Cardiac muscle cell (in vitro differentiated cells and primary cell): ENCODE measurements at regions not wholly inside any gene's neighbourhood (a gene's known extent, or its start where the extent isn't known, plus 50 kb on each side); places are given as distances from the start of the nearest gene placed in this dataset.
"Not testable (repeated sequence)": the region's sequence is repeated elsewhere in the genome, so short reads cannot be mapped to it uniquely, and the experiment has no call there.

ENCODE experiments used
- DNase-seq, 2 donors: peaks; one replicate each; pipeline versions ENCODE4 v3.0.0 to v3.0.0-alpha.2; 2010 to 2017; ENCODE audit warnings: low read depth in 1 of 2, low spot score in 1 of 2
- H3K27ac ChIP-seq: fragments of 200-600 bp; sonication (generic); 2 replicates; pipeline ENCODE4 v1.5.1; 2016
- H3K27me3 ChIP-seq: fragments of 200-600 bp; sonication (generic); 2 replicates; pipeline ENCODE4 v1.6.0; 2016; ENCODE audit warnings: control low read depth
- H3K36me3 ChIP-seq: fragments of 200-600 bp; sonication (generic); 2 replicates; pipeline ENCODE4 v1.5.1; 2016; ENCODE audit warnings: control low read depth
- H3K4me1 ChIP-seq: fragments of 200-600 bp; sonication (generic); 2 replicates; pipeline ENCODE4 v1.8.1; 2017; ENCODE audit warnings: low read depth, mild to moderate bottlenecking, mixed run types
- H3K4me3 ChIP-seq: fragments of 200-600 bp; sonication (generic); 2 replicates; pipeline ENCODE4 v1.5.1; 2016; ENCODE audit warnings: mild to moderate bottlenecking
- H3K9me3 ChIP-seq: fragments of 200-600 bp; sonication (generic); 2 replicates; pipeline ENCODE4 v1.5.1; 2017; ENCODE audit warnings: low read depth, mild to moderate bottlenecking, control low read depth
- CTCF ChIP-seq: IDR thresholded peaks from 2 replicates; pipeline ENCODE4 v1.5.1; 2012; ENCODE audit warnings: low read depth, mild to moderate bottlenecking, low read length

GRCh38 chr21:23138797-23139196, 2140.6 kb downstream of the NCAM2 start:
- Histone ChIP-seq H3K4me1 (no peaks in the 10 kb centered on the region), H3K27me3 (no peaks in the 10 kb centered on the region), H3K4me3 (no peak overlapping the region), H3K9me3 (no peaks in the 10 kb centered on the region), H3K36me3 (no peaks in the 10 kb centered on the region), H3K27ac (no peak overlapping the region)
- DNase-seq = no peak
- TF ChIP-seq CTCF = no peak

GRCh38 chr21:23152130-23152529, 2153.9 kb downstream of the NCAM2 start:
- no peak for TF ChIP-seq CTCF
- DNase-seq = no peak

GRCh38 chr21:23153842-23154241, 2155.6 kb downstream of the NCAM2 start:
- not testable (repeated sequence) for H3K9me3 ChIP-seq, H3K27me3 ChIP-seq, H3K27ac ChIP-seq, H3K36me3 ChIP-seq, H3K4me3 ChIP-seq, H3K4me1 ChIP-seq, DNase-seq

More at GRCh38 chr21:23152130-23152529, 2153.9 kb downstream of the NCAM2 start:
- Histone ChIP-seq H3K9me3 (peaks cover 3% of the 10 kb centered on the region), H3K4me1 (no peaks in the 10 kb centered on the region), H3K27ac (peak overlapping the region; percentile 12), H3K27me3 (no peaks in the 10 kb centered on the region), H3K36me3 (no peaks in the 10 kb centered on the region), H3K4me3 (no peak overlapping the region)

GRCh38 chr21:23155281-23155680, 2157.1 kb downstream of the NCAM2 start:
- no peak for DNase-seq
- Histone ChIP-seq H3K4me1 (no peaks in the 10 kb centered on the region), H3K27ac (no peak overlapping the region), H3K9me3 (no peaks in the 10 kb centered on the region), H3K27me3 (no peaks in the 10 kb centered on the region), H3K4me3 (no peak overlapping the region), H3K36me3 (no peaks in the 10 kb centered on the region)
- no peak for TF ChIP-seq CTCF

- Histone ChIP-seq H3K27me3 (no peaks in the 10 kb centered on the region), H3K4me1 (no peaks in the 10 kb centered on the region), H3K36me3 (no peaks in the 10 kb centered on the region), H3K9me3 (no peaks in the 10 kb centered on the region), H3K4me3 (no peak overlapping the region), H3K27ac (no peak overlapping the region)
- TF ChIP-seq CTCF = no peak
- no peak for DNase-seq
These were observed 2162.7 kb downstream of the NCAM2 start for GRCh38 chr21:23160914-23161313.

- no peak overlapping the region for H3K4me3 ChIP-seq
- DNase-seq = peak in 1 of 2 donors; percentile 0
- no peaks in the 10 kb centered on the region for H3K27me3 ChIP-seq
- TF ChIP-seq CTCF = no peak
- H3K27ac ChIP-seq = no peak overlapping the region
- H3K4me1 ChIP-seq = no peaks in the 10 kb centered on the region
- no peaks in the 10 kb centered on the region for H3K9me3 ChIP-seq
- H3K36me3 ChIP-seq = no peaks in the 10 kb centered on the region
These were observed 2164.2 kb downstream of the NCAM2 start for GRCh38 chr21:23162198-23162946.
